Cerebellar cortex (tissue), 1 donor: ENCODE measurements at regions not wholly inside any gene's neighbourhood (a gene's known extent, or its start where the extent isn't known, plus 50 kb on each side); places are given as distances from the start of the nearest gene placed in this dataset.
"Not testable (repeated sequence)": the region's sequence is repeated elsewhere in the genome, so short reads cannot be mapped to it uniquely, and the experiment has no call there.

ENCODE experiments used
- DNase-seq: peaks from one replicate; pipeline ENCODE4 v3.0.0-alpha.2; 2015; ENCODE audit warnings: low spot score

GRCh38 chr15:23750179-23750578 lies 63.1 kb upstream of the NDN start:
- DNase-seq, result no peak

- DNase-seq, result no peak
Observed at GRCh38 chr15:23750776-23751175, 63.7 kb upstream of the NDN start.

- DNase-seq, result no peak
Observed at GRCh38 chr15:23753248-23753647, 66.1 kb upstream of the NDN start.

- DNase-seq, result no peak
Observed at GRCh38 chr15:23758891-23759290, 71.8 kb upstream of the NDN start.

- DNase-seq, result no peak
Observed at GRCh38 chr15:23760024-23760423, 72.9 kb upstream of the NDN start.

GRCh38 chr15:23761386-23761785 lies 74.3 kb upstream of the NDN start:
- DNase-seq, result no peak

GRCh38 chr15:23762026-23762425 lies 74.9 kb upstream of the NDN start:
- no peak for DNase-seq

- no peak for DNase-seq
Observed at GRCh38 chr15:23763021-23763420, 75.9 kb upstream of the NDN start.

- no peak for DNase-seq
Observed at GRCh38 chr15:23764306-23764705, 77.2 kb upstream of the NDN start.

GRCh38 chr15:23764716-23765115 lies 77.6 kb upstream of the NDN start:
- DNase-seq, result no peak

- DNase-seq, result not testable (repeated sequence)
Observed at GRCh38 chr15:23766779-23767178, 79.7 kb upstream of the NDN start.

- DNase-seq, result no peak
Observed at GRCh38 chr15:23773093-23773492, 86.0 kb upstream of the NDN start.

- no peak for DNase-seq
Observed at GRCh38 chr15:23787346-23788105, 100.4 kb upstream of the NDN start.

GRCh38 chr15:23793191-23793680 lies 106.1 kb upstream of the NDN start:
- no peak for DNase-seq

GRCh38 chr15:23797747-23798446 lies 110.8 kb upstream of the NDN start:
- DNase-seq, result no peak

- no peak for DNase-seq
Observed at GRCh38 chr15:23801881-23802280, 114.8 kb upstream of the NDN start.

- not testable (repeated sequence) for DNase-seq
Observed at GRCh38 chr15:23802896-23803435, 115.9 kb upstream of the NDN start.

GRCh38 chr15:23806980-23807379 lies 119.9 kb upstream of the NDN start:
- no peak for DNase-seq

- DNase-seq, result no peak
Observed at GRCh38 chr15:23823508-23823907, 136.4 kb upstream of the NDN start.

GRCh38 chr15:23828786-23829185 lies 141.7 kb upstream of the NDN start:
- no peak for DNase-seq

- DNase-seq, result no peak
Observed at GRCh38 chr15:23835953-23836352, 148.8 kb upstream of the NDN start.

- DNase-seq, result no peak
Observed at GRCh38 chr15:23839893-23840474, 152.9 kb upstream of the NDN start.

- no peak for DNase-seq
Observed at GRCh38 chr15:23846218-23846617, 159.1 kb upstream of the NDN start.
